Osteoblast (primary cell): ENCODE measurements at regions not wholly inside any gene's neighbourhood (a gene's known extent, or its start where the extent isn't known, plus 50 kb on each side); places are given as distances from the start of the nearest gene placed in this dataset.

ENCODE experiments used
- DNase-seq: peaks from one replicate; pipeline ENCODE4 v3.0.0; 2011; ENCODE audit warnings: low spot score, mixed read lengths; ENCODE audit not compliant: insufficient read length; ENCODE audit errors: missing footprints
- H2AFZ ChIP-seq: 2 replicates; pipeline ENCODE4 v1.6.0; 2011; ENCODE audit warnings: mild to moderate bottlenecking, low read length
- H3K27ac ChIP-seq: 2 replicates; pipeline ENCODE4 v1.5.1; 2011; ENCODE audit warnings: mild to moderate bottlenecking, low read depth, low read length, moderate library complexity
- H3K27me3 ChIP-seq: 2 replicates; pipeline ENCODE4 v1.6.0; 2012; ENCODE audit warnings: mild to moderate bottlenecking, control low read depth, inconsistent platforms, low read length, moderate library complexity; ENCODE audit not compliant: insufficient read depth
- H3K36me3 ChIP-seq: 2 replicates; pipeline ENCODE4 v1.5.1; 2011; ENCODE audit warnings: mild to moderate bottlenecking, low read length, control low read depth, moderate library complexity; ENCODE audit not compliant: insufficient read depth
- H3K4me1 ChIP-seq: 2 replicates; pipeline ENCODE4 v1.5.1; 2011; ENCODE audit warnings: mild to moderate bottlenecking, low read length, control low read depth, moderate library complexity; ENCODE audit not compliant: insufficient read depth
- H3K4me2 ChIP-seq: 2 replicates; pipeline ENCODE4 v1.6.0; 2011; ENCODE audit warnings: mild to moderate bottlenecking, low read length; ENCODE audit not compliant: insufficient read depth
- H3K4me3 ChIP-seq: fragments of 200-600 bp; sonication (generic); 3 replicates; pipeline ENCODE4 v1.5.1; 2012; ENCODE audit warnings: mild to moderate bottlenecking, low read length, inconsistent platforms; ENCODE audit not compliant: insufficient read depth
- H3K79me2 ChIP-seq: 2 replicates; pipeline ENCODE4 v1.6.0; 2012; ENCODE audit warnings: mild to moderate bottlenecking, low read length, control low read depth, inconsistent platforms; ENCODE audit not compliant: insufficient read depth
- H3K9me3 ChIP-seq: 2 replicates; pipeline ENCODE4 v1.5.1; 2011; ENCODE audit warnings: low read depth, low read length, control low read depth
- H4K20me1 ChIP-seq: 2 replicates; pipeline ENCODE4 v1.6.0; 2012; ENCODE audit warnings: mild to moderate bottlenecking, low read length, control low read depth; ENCODE audit not compliant: insufficient read depth
- CTCF ChIP-seq: IDR thresholded peaks from 2 replicates; pipeline ENCODE4 v1.5.1; 2011; ENCODE audit warnings: mild to moderate bottlenecking, low read depth, low read length, moderate library complexity; ENCODE audit errors: extremely low read depth

GRCh38 chr5:89336111-89336510, 453.1 kb upstream of the MEF2C start:
- Histone ChIP-seq H3K27ac (no peak overlapping the region), H3K4me1 (no peaks in the 10 kb centered on the region), H3K27me3 (no peaks in the 10 kb centered on the region), H3K79me2 (no peaks in the 10 kb centered on the region), H3K4me2 (no peak overlapping the region), H4K20me1 (no peaks in the 10 kb centered on the region), H3K36me3 (no peaks in the 10 kb centered on the region), H2AFZ (no peak overlapping the region), H3K9me3 (no peaks in the 10 kb centered on the region), H3K4me3 (no peak overlapping the region)
- no peak for TF ChIP-seq CTCF
- DNase-seq: no peak

- Histone ChIP-seq H3K79me2 (no peaks in the 10 kb centered on the region), H3K27ac (no peak overlapping the region), H4K20me1 (no peaks in the 10 kb centered on the region), H3K4me3 (no peak overlapping the region), H3K9me3 (no peaks in the 10 kb centered on the region), H3K4me1 (no peaks in the 10 kb centered on the region), H3K4me2 (no peak overlapping the region), H2AFZ (no peak overlapping the region), H3K36me3 (no peaks in the 10 kb centered on the region), H3K27me3 (no peaks in the 10 kb centered on the region)
- DNase-seq: peak; percentile 4
- no peak for TF ChIP-seq CTCF
Observed at GRCh38 chr5:89330140-89330539, 447.2 kb upstream of the MEF2C start.

GRCh38 chr5:89327608-89328007, 444.6 kb upstream of the MEF2C start:
- TF ChIP-seq CTCF: no peak
- no peaks in the 10 kb centered on the region for H4K20me1 ChIP-seq
- no peak overlapping the region for H3K27ac ChIP-seq
- no peaks in the 10 kb centered on the region for H3K36me3 ChIP-seq
- H3K9me3 ChIP-seq: no peaks in the 10 kb centered on the region
- H3K4me2 ChIP-seq: no peak overlapping the region
- no peak overlapping the region for H2AFZ ChIP-seq
- H3K79me2 ChIP-seq: no peaks in the 10 kb centered on the region
- H3K4me1 ChIP-seq: no peaks in the 10 kb centered on the region
- no peak for DNase-seq
- H3K4me3 ChIP-seq: no peak overlapping the region
- no peaks in the 10 kb centered on the region for H3K27me3 ChIP-seq

- Histone ChIP-seq H2AFZ (no peak overlapping the region), H3K4me1 (no peaks in the 10 kb centered on the region), H3K79me2 (no peaks in the 10 kb centered on the region), H3K27me3 (no peaks in the 10 kb centered on the region), H4K20me1 (no peaks in the 10 kb centered on the region), H3K27ac (no peak overlapping the region), H3K36me3 (no peaks in the 10 kb centered on the region), H3K9me3 (no peaks in the 10 kb centered on the region), H3K4me3 (no peak overlapping the region), H3K4me2 (no peak overlapping the region)
- DNase-seq: peak; percentile 13
- no peak for TF ChIP-seq CTCF
Observed at GRCh38 chr5:89324990-89325389, 442.0 kb upstream of the MEF2C start.
